MCF 10A (cell line): ENCODE measurements at regions not wholly inside any gene's neighbourhood (a gene's known extent, or its start where the extent isn't known, plus 50 kb on each side); places are given as distances from the start of the nearest gene placed in this dataset.

ENCODE experiments used
- BruUV-seq: library from RNA; stranded (reverse); fragments of 400-500 nt; replicated peaks from 2 replicates; lab custom pipeline; 2021; lab: Mats Ljungman, UMichigan
- CTCF ChIA-PET: fragments of 300-600 bp; sonication (Branson Sonifier 250); formaldehyde crosslinking; extraction: SDS; loops from one replicate; lab custom pipeline; 2021; ENCODE audit warnings: antibody characterized with exemption, inconsistent platforms; lab: Yijun Ruan, JAX
- POLR2A ChIA-PET: fragments of 300-600, 350-650 bp; sonication (Branson Sonifier 250); formaldehyde crosslinking; extraction: SDS; loops from one replicate; lab custom pipeline; 2020; ENCODE audit warnings: antibody characterized with exemption, inconsistent platforms; lab: Yijun Ruan, JAX
- DNase-seq: peaks from one replicate; pipeline ENCODE4 v3.0.0-alpha.2; 2018; ENCODE audit not compliant: unreplicated experiment
- H3K27ac Mint-ChIP-seq: one replicate; pipeline ENCODE4 v1.8.0; 2022; ENCODE audit warnings: mild to moderate bottlenecking, low read depth, mixed read lengths; ENCODE audit not compliant: unreplicated experiment
- H3K27me3 Mint-ChIP-seq: one replicate; pipeline ENCODE4 v1.8.0; 2022; ENCODE audit warnings: mixed read lengths; ENCODE audit not compliant: insufficient read depth, unreplicated experiment
- H3K36me3 Mint-ChIP-seq: one replicate; pipeline ENCODE4 v1.8.0; 2022; ENCODE audit warnings: mild to moderate bottlenecking, moderate library complexity, mixed read lengths; ENCODE audit not compliant: insufficient read depth, unreplicated experiment
- H3K4me1 Mint-ChIP-seq: one replicate; pipeline ENCODE4 v1.8.0; 2022; ENCODE audit warnings: mixed read lengths; ENCODE audit not compliant: insufficient read depth, unreplicated experiment
- H3K4me3 Mint-ChIP-seq: one replicate; pipeline ENCODE4 v1.8.0; 2022; ENCODE audit warnings: mild to moderate bottlenecking, moderate library complexity, mixed read lengths; ENCODE audit not compliant: unreplicated experiment
- H3K9me3 Mint-ChIP-seq: one replicate; pipeline ENCODE4 v1.8.0; 2022; ENCODE audit warnings: mixed read lengths; ENCODE audit not compliant: unreplicated experiment
- CTCF ChIP-seq: fragments of 200-600 bp; IDR thresholded peaks from one replicate; pipeline ENCODE4 v1.8.0; 2022; ENCODE audit warnings: antibody characterized with exemption, mild to moderate bottlenecking; ENCODE audit not compliant: unreplicated experiment
- intact Hi-C: fragments of 100-400 bp; cut with micrococcal nuclease; formaldehyde crosslinking; loops from 2 replicates; pipeline ENCODE4 v1.14.1; 2022

DNA sequence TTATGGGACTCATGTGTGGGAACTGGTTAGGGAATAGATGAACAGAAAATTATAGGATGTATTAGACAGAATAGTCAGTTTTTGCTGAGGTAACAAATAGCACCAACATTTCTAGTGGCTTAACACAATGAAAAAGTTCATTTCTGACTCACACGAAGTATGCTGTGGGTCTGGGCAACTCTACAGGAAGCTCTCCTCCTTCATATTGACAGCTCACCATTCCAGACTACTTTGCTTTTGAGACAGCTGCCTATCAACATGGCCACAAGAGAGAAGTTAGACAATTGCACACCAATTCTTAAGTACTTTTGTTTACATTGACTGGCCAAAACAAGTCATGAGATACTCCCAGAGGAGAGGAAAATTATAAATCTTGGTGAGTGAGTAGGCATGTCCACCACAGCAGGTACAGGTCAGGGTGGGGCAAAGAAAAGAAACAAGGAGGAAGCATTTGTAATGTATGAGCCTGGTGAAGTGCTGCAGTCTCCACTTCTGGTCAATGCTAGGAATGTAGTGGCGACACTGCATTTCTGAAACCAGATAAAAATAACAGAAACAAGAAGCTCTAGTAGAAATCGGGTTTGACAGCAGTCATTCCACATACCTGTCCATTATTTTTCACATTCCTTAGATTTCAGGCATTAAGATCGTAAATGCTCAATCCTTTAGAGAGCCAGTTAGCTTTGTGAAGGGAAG lies 141.6 kb downstream of the ICOS start:
- H3K4me3 Mint-ChIP-seq, result no peak overlapping the region
- CTCF ChIA-PET, result interaction anchor here (0.9 kb wide), 1 partner anchor 30 kb away, joined by 3 read pairs; no protein-coding TSS in a partner anchor
- no peaks in the 10 kb centered on the region for H3K9me3 Mint-ChIP-seq
- no peak for TF ChIP-seq CTCF
- no peak overlapping the region for H3K27ac Mint-ChIP-seq
- DNase-seq, result no peak
- H3K27me3 Mint-ChIP-seq, result peaks cover 52% of the 10 kb centered on the region
- POLR2A ChIA-PET, result no interaction called here
- H3K36me3 Mint-ChIP-seq, result no peaks in the 10 kb centered on the region
- intact Hi-C loops, result no loop called here
- no TSS peak for BruUV-seq
- H3K4me1 Mint-ChIP-seq, result no peaks in the 10 kb centered on the region

DNA sequence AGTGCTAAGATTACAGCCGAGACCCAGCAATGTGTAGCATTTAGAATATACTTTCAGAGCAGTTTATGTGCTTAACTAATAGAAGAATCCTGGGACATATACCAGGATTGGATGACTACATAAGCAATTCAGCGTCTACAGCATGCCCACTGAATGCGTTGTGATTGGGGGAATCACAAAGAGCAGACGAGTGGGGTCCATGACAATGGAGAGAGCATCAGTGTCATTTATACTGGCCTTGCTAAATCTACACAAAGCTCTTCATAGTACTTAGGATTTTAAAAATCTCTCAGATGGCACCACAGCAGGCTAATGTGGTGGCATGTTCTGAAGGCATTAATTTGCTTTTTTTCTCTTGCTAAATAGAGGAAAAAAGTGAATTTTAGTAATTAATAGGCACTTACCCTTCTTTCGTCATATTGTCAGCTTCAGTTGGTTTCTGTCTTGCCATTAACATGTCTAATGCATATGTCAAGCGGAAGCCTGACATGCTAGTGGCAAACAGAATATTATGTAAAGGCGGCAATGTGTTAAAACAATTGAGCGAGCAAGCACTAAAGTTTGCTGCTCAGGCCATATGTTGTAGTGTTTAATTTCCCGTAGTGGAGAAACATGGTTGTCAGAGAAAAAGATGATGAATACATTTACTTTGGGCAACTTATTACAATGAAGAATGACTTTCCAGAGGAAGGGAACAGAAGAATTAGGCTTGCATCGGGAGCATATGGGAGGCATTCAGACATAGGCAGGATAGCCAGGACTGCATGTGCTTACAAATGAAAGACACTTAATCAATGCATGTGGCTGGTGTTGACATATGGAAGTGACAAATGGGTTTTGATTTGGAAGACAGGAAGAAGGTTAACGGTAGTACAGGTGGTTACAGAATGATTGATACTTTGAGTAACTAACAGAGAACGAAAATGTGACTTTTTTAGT lies 145.2 kb downstream of the ICOS start:
- H3K36me3 Mint-ChIP-seq, result no peaks in the 10 kb centered on the region
- H3K27ac Mint-ChIP-seq, result no peak overlapping the region
- peaks cover 20% of the 10 kb centered on the region for H3K27me3 Mint-ChIP-seq
- no peak for TF ChIP-seq CTCF
- intact Hi-C loops, result no loop called here
- POLR2A ChIA-PET, result no interaction called here
- no peak overlapping the region for H3K4me3 Mint-ChIP-seq
- DNase-seq, result no peak
- no peaks in the 10 kb centered on the region for H3K4me1 Mint-ChIP-seq
- CTCF ChIA-PET, result interaction anchor here (0.7 to 1.9 kb wide), 2 partner anchors 10 to 64 kb away, joined by 3 to 8 read pairs; no protein-coding TSS in a partner anchor
- no TSS peak for BruUV-seq
- H3K9me3 Mint-ChIP-seq, result no peaks in the 10 kb centered on the region

GRCh38 chr2:204086167-204086566 lies 149.6 kb downstream of the ICOS start:
- TF ChIP-seq CTCF, result no peak
- no peak for DNase-seq
- no TSS peak for BruUV-seq
- intact Hi-C loops, result no loop called here
- ChIA-PET POLR2A (no interaction called here), CTCF (no interaction called here)
- Mint-ChIP-seq H3K27me3 (peaks cover 22% of the 10 kb centered on the region), H3K36me3 (no peaks in the 10 kb centered on the region), H3K4me1 (no peaks in the 10 kb centered on the region), H3K9me3 (no peaks in the 10 kb centered on the region), H3K4me3 (no peak overlapping the region), H3K27ac (no peak overlapping the region)

DNA sequence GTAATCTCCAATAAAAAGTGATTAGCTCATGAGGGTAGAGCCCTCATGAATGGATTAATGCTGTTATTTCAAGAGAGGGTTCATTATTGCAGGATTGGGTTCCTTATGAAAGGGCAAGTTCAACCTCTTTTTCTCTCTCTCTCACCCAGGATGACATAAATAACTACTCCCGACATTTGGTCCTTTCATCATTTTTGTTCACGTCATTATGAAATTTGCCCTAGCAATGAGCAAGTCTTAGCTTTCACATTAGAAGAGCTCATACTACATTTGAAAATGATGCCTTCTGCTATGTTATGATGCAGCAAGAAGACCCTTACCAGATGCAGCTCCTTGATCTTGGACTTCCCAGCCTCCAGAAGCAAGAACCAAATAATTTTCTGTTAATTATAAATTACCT lies 152.5 kb downstream of the ICOS start:
- Mint-ChIP-seq H3K9me3 (peaks cover 12% of the 10 kb centered on the region), H3K4me3 (no peak overlapping the region), H3K4me1 (no peaks in the 10 kb centered on the region), H3K27me3 (peaks cover 35% of the 10 kb centered on the region), H3K36me3 (peaks cover 11% of the 10 kb centered on the region), H3K27ac (no peak overlapping the region)
- DNase-seq, result no peak
- TF ChIP-seq CTCF, result no peak
- ChIA-PET CTCF (interaction anchor here (0.6 kb wide), 1 partner anchor 27 kb away, joined by 3 read pairs; no protein-coding TSS in a partner anchor), POLR2A (interaction anchor here (0.7 kb wide), 1 partner anchor 753 kb away, joined by 4 read pairs; no protein-coding TSS in a partner anchor)
- intact Hi-C loops, result no loop called here
- no TSS peak for BruUV-seq
